HEK293 (cell line): ENCODE measurements at regions not wholly inside any gene's neighbourhood (a gene's known extent, or its start where the extent isn't known, plus 50 kb on each side); places are given as distances from the start of the nearest gene placed in this dataset.
"Not testable (repeated sequence)": the region's sequence is repeated elsewhere in the genome, so short reads cannot be mapped to it uniquely, and the experiment has no call there.

Experiments used
- CTCF ChIP-seq: fragments of 450-650 bp; formaldehyde crosslinking; IDR thresholded peaks from 2 replicates; pipeline ENCODE4 v1.5.1; 2016; ENCODE audit warnings: missing biosample characterization, missing genetic modification characterization
- MEIS1 ChIP-seq: sonication (generic); formaldehyde crosslinking; IDR thresholded peaks from 2 replicates; pipeline ENCODE4 v1.8.1; 2022; ENCODE audit warnings: missing genetic modification reagents, mild to moderate bottlenecking, borderline replicate concordance
- REST ChIP-seq: fragments of 450-650 bp; formaldehyde crosslinking; IDR thresholded peaks from 2 replicates; pipeline ENCODE4 v1.5.1; 2016; ENCODE audit warnings: missing biosample characterization, missing genetic modification characterization
- SP2 ChIP-seq: fragments of 450-650 bp; formaldehyde crosslinking; IDR thresholded peaks from 2 replicates; pipeline ENCODE4 v1.5.1; 2016; ENCODE audit warnings: missing biosample characterization, missing genetic modification characterization
- ZNF362 ChIP-seq: fragments of 450-650 bp; formaldehyde crosslinking; IDR thresholded peaks from 2 replicates; pipeline ENCODE4 v1.5.1; 2016; ENCODE audit warnings: missing biosample characterization, missing genetic modification characterization
- ZNF416 ChIP-seq: fragments of 450-650 bp; formaldehyde crosslinking; IDR thresholded peaks from 2 replicates; pipeline ENCODE4 v1.5.1; 2016; ENCODE audit warnings: missing biosample characterization, missing genetic modification characterization
- ZNF423 ChIP-seq: fragments of 450-650 bp; formaldehyde crosslinking; IDR thresholded peaks from 2 replicates; pipeline ENCODE4 v1.5.1; 2016; ENCODE audit warnings: missing biosample characterization, missing genetic modification characterization
- ZNF639 ChIP-seq: fragments of 450-650 bp; formaldehyde crosslinking; IDR thresholded peaks from 2 replicates; pipeline ENCODE4 v1.5.1; 2016; ENCODE audit warnings: missing biosample characterization, missing genetic modification characterization
- ZNF658 ChIP-seq: fragments of 450-650 bp; formaldehyde crosslinking; IDR thresholded peaks from 2 replicates; pipeline ENCODE4; 2016; ENCODE audit warnings: missing biosample characterization, missing genetic modification characterization
- ZNF747 ChIP-seq: fragments of 450-650 bp; formaldehyde crosslinking; IDR thresholded peaks from 2 replicates; pipeline ENCODE4 v1.5.1; 2016; ENCODE audit warnings: missing biosample characterization, missing genetic modification characterization
- ZNF830 ChIP-seq: fragments of 450-650 bp; IDR thresholded peaks from 2 replicates; pipeline ENCODE4 v1.5.0; 2018; ENCODE audit warnings: missing biosample characterization, missing genetic modification characterization, low read depth, mild to moderate bottlenecking, moderate library complexity

GRCh38 chr4:110876214-110876613 lies 253.3 kb upstream of the PITX2 start:
- TF ChIP-seq CTCF (tag by site-specific recombination); ZNF362 (tag by site-specific recombination); REST (tag by site-specific recombination); ZNF830 (tag by site-specific recombination); SP2 (tag by site-specific recombination); ZNF747 (tag by site-specific recombination); MEIS1 (CRISPR knock-in tag); ZNF416 (tag by site-specific recombination); ZNF423 (tag by site-specific recombination); ZNF639 (tag by site-specific recombination); ZNF658 (tag by site-specific recombination): not testable (repeated sequence)
